Small intestine (tissue), 7 donors: ENCODE measurements at regions not wholly inside any gene's neighbourhood (a gene's known extent, or its start where the extent isn't known, plus 50 kb on each side); places are given as distances from the start of the nearest gene placed in this dataset.

Experiments
- DNase-seq, 2 donors: peaks; one replicate each; pipeline versions ENCODE4 v3.0.0 to v3.0.0-alpha.2; 2013
- FAIRE-seq: peaks from 2 replicates; lab custom pipeline; 2012; peaks lifted over from hg19 to GRCh38; lab: Jason Lieb, UNC
- H3K27ac ChIP-seq, 3 donors: one replicate each; pipeline ENCODE4 v1.5.1; 2013; ENCODE audit warnings: low read length in 2 of 3, mild to moderate bottlenecking in 2 of 3, control low read depth in 1 of 3, inconsistent platforms in 1 of 3, low read depth in 1 of 3, moderate library complexity in 1 of 3
- H3K27me3 ChIP-seq, 3 donors: one replicate each; pipeline ENCODE4 v1.6.1; 2013; ENCODE audit warnings: low read length in 3 of 3, inconsistent platforms in 1 of 3; ENCODE audit not compliant: control insufficient read depth in 3 of 3, insufficient read depth in 3 of 3
- H3K36me3 ChIP-seq, 3 donors: one replicate each; pipeline ENCODE4 v1.6.1; 2013; ENCODE audit warnings: low read length in 3 of 3, inconsistent platforms in 1 of 3, low read depth in 1 of 3, mild to moderate bottlenecking in 1 of 3, moderate library complexity in 1 of 3; ENCODE audit not compliant: control insufficient read depth in 3 of 3, insufficient read depth in 2 of 3
- H3K4me1 ChIP-seq, 3 donors: one replicate each; pipeline ENCODE4 v1.6.1; 2013; ENCODE audit warnings: low read length in 2 of 3, inconsistent platforms in 1 of 3, low read depth in 1 of 3, mild to moderate bottlenecking in 1 of 3, moderate library complexity in 1 of 3; ENCODE audit not compliant: control insufficient read depth in 3 of 3, insufficient read depth in 2 of 3
- H3K4me3 ChIP-seq, 3 donors: one replicate each; pipeline ENCODE4 v1.5.1; 2013; ENCODE audit warnings: low read length in 3 of 3, control low read depth in 1 of 3, inconsistent platforms in 1 of 3, low read depth in 1 of 3, mild to moderate bottlenecking in 1 of 3, moderate library complexity in 1 of 3
- H3K9me3 ChIP-seq, 2 donors: one replicate each; pipeline ENCODE4 v1.6.1; 2013; ENCODE audit warnings: low read depth in 1 of 2, low read length in 1 of 2; ENCODE audit not compliant: control insufficient read depth in 2 of 2, insufficient read depth in 1 of 2
- WGBS, 3 donors: extraction: QIAGEN DNeasy Blood & Tissue Kit; methylation state at CpG; one replicate each; pipeline ENCODE4 v1.1.7; 2013; 5-methylcytosine and 5-hydroxymethylcytosine counted together
- donor health status: healthy with polysubstance abuse.
- donor health status: control.
- donor health status: control.
- donor health status: Bipolar disorder and iron deficiency.
- donor health status: healthy.

- FAIRE-seq (no peak), DNase-seq (no peak)
- no peaks in the 10 kb centered on the region for H3K27me3 ChIP-seq
- no peaks in the 10 kb centered on the region for H3K4me1 ChIP-seq
- no peaks in the 10 kb centered on the region for H3K9me3 ChIP-seq
- no peak overlapping the region for H3K4me3 ChIP-seq
- H3K36me3 ChIP-seq, result no peaks in the 10 kb centered on the region
- WGBS, 3 donors, result 13 to 36% (median 25%) methylated on average over 2 of the region's 2 CpGs
- no peak overlapping the region for H3K27ac ChIP-seq
Observed at GRCh38 chr2:22359071-22359672, 1025.8 kb upstream of the KLHL29 start.

GRCh38 chr2:22360735-22361374 is 1024.1 kb upstream of the KLHL29 start:
- H3K27me3 ChIP-seq, result no peaks in the 10 kb centered on the region
- no peak overlapping the region for H3K4me3 ChIP-seq
- 43 to 67% (median 59%) methylated on average over 4 of the region's 4 CpGs for WGBS, 3 donors
- no peaks in the 10 kb centered on the region for H3K36me3 ChIP-seq
- no peak overlapping the region for H3K27ac ChIP-seq
- no peak for FAIRE-seq
- DNase-seq, result no peak
- H3K9me3 ChIP-seq, result no peaks in the 10 kb centered on the region
- H3K4me1 ChIP-seq, result no peaks in the 10 kb centered on the region

DNA sequence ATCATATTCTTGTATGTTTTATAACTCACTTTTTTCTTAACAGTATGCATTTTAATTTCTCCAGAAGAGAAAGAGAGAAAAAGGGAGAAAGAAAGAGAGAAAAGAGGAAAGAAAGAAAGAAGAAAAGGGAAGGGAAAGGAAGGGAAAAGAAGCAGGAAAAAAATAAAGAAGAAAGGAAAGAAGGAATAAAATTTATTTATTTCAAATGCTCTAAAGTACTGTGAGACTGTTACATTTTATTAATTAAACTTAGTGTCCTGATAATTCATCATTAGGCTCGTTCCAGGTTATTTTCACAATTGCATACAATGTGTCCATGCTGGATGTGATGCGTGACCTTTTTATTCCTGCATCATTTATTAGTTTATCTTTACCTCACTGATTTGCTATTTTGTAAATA is 1023.4 kb upstream of the KLHL29 start:
- no peaks in the 10 kb centered on the region for H3K27me3 ChIP-seq
- WGBS, 3 donors, result 77 to 88% (median 77%) methylated on average over 2 of the region's 2 CpGs
- FAIRE-seq (no peak), DNase-seq (no peak)
- no peak overlapping the region for H3K27ac ChIP-seq
- H3K4me3 ChIP-seq, result no peak overlapping the region
- H3K9me3 ChIP-seq, result no peaks in the 10 kb centered on the region
- no peaks in the 10 kb centered on the region for H3K4me1 ChIP-seq
- H3K36me3 ChIP-seq, result no peaks in the 10 kb centered on the region

- DNase-seq (no peak), FAIRE-seq (no peak)
- H3K36me3 ChIP-seq, result no peaks in the 10 kb centered on the region
- H3K27me3 ChIP-seq, result no peaks in the 10 kb centered on the region
- no peak overlapping the region for H3K27ac ChIP-seq
- H3K9me3 ChIP-seq, result no peaks in the 10 kb centered on the region
- WGBS, 3 donors, result 0 to 24% (median 16%) methylated on average over 1 of the region's 1 CpG
- no peak overlapping the region for H3K4me3 ChIP-seq
- H3K4me1 ChIP-seq, result no peaks in the 10 kb centered on the region
Observed at GRCh38 chr2:22375096-22375495, 1009.9 kb upstream of the KLHL29 start.

- no peaks in the 10 kb centered on the region for H3K27me3 ChIP-seq
- FAIRE-seq (no peak), DNase-seq (no peak)
- H3K9me3 ChIP-seq, result no peaks in the 10 kb centered on the region
- H3K36me3 ChIP-seq, result no peaks in the 10 kb centered on the region
- no peaks in the 10 kb centered on the region for H3K4me1 ChIP-seq
- no peak overlapping the region for H3K27ac ChIP-seq
- H3K4me3 ChIP-seq, result no peak overlapping the region
- 46 to 60% (median 59%) methylated on average over 6 of the region's 6 CpGs for WGBS, 3 donors
Observed at GRCh38 chr2:22377268-22377667, 1007.7 kb upstream of the KLHL29 start.

GRCh38 chr2:22382479-22383169 is 1002.4 kb upstream of the KLHL29 start:
- H3K4me3 ChIP-seq, result no peak overlapping the region
- no peak for FAIRE-seq
- DNase-seq, result no peak
- no peaks in the 10 kb centered on the region for H3K27me3 ChIP-seq
- WGBS, 3 donors, result 67 to 72% (median 68%) methylated on average over 11 of the region's 11 CpGs
- H3K9me3 ChIP-seq, result no peaks in the 10 kb centered on the region
- no peak overlapping the region for H3K27ac ChIP-seq
- H3K4me1 ChIP-seq, result no peaks in the 10 kb centered on the region
- no peaks in the 10 kb centered on the region for H3K36me3 ChIP-seq

DNA sequence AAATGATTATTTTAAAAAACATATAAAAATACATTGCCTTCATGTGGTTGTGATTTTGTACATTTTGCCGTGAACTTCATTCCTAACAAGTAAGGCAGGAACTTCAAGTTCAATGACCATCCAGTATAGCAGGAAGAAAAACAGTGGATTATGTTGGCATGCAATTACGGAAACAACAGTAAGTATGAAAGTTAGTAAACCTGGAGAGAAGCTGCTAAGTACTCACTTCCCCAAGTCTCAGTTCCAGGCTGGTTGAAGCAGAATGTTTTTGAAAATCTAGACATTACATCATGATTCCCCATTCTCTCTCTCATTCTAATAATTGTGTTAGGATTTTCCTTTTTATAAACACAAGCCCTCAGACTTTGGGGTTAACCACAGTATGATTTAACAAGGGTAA is 987.1 kb upstream of the KLHL29 start:
- Histone ChIP-seq H3K4me3 (no peak overlapping the region), H3K4me1 (no peaks in the 10 kb centered on the region), H3K27me3 (no peaks in the 10 kb centered on the region), H3K36me3 (no peaks in the 10 kb centered on the region), H3K27ac (no peak overlapping the region), H3K9me3 (no peaks in the 10 kb centered on the region)
- WGBS, 3 donors, result 74 to 83% (median 78%) methylated on average over 2 of the region's 2 CpGs
- FAIRE-seq, result no peak
- no peak for DNase-seq

GRCh38 chr2:22403748-22404147 is 981.2 kb upstream of the KLHL29 start:
- Histone ChIP-seq H3K9me3 (no peaks in the 10 kb centered on the region), H3K4me1 (no peaks in the 10 kb centered on the region), H3K4me3 (no peak overlapping the region), H3K27ac (no peak overlapping the region), H3K27me3 (no peaks in the 10 kb centered on the region), H3K36me3 (no peaks in the 10 kb centered on the region)
- 78 to 79% (median 79%) methylated on average over 1 of the region's 1 CpG for WGBS, 3 donors
- DNase-seq (no peak), FAIRE-seq (no peak)
